GM12891 (cell line): ENCODE measurements at regions not wholly inside any gene's neighbourhood (a gene's known extent, or its start where the extent isn't known, plus 50 kb on each side); places are given as distances from the start of the nearest gene placed in this dataset.
"Not testable (repeated sequence)": the region's sequence is repeated elsewhere in the genome, so short reads cannot be mapped to it uniquely, and the experiment has no call there.

Source experiments
- DNase-seq: peaks from one replicate; pipeline ENCODE4 v3.0.0; 2011; ENCODE audit warnings: low spot score; ENCODE audit not compliant: insufficient read length
- FAIRE-seq: peaks from 2 replicates; lab custom pipeline; 2011; peaks lifted over from hg19 to GRCh38; lab: Jason Lieb, UNC
- PAX5 ChIP-seq: IDR thresholded peaks from 2 replicates; pipeline ENCODE4 v1.6.1; 2011; ENCODE audit warnings: low read length, moderate library complexity, mild to moderate bottlenecking; ENCODE audit not compliant: insufficient read depth, severe bottlenecking
- POLR2A ChIP-seq: IDR thresholded peaks from 2 replicates; pipeline ENCODE4 v1.6.1; 2011; ENCODE audit warnings: low read depth, low read length, control low read depth
- POLR2AphosphoS5 ChIP-seq: IDR thresholded peaks from 2 replicates; pipeline ENCODE4 v1.6.1; 2011; ENCODE audit warnings: low read depth, low read length, control low read depth
- POU2F2 ChIP-seq: IDR thresholded peaks from 2 replicates; pipeline ENCODE4 v1.6.1; 2011; ENCODE audit warnings: low read depth, mild to moderate bottlenecking, control low read depth, low read length, moderate library complexity
- SPI1 ChIP-seq: IDR thresholded peaks from 2 replicates; pipeline ENCODE4 v1.6.1; 2011; ENCODE audit warnings: low read depth, low read length, control low read depth
- TAF1 ChIP-seq: IDR thresholded peaks from 2 replicates; pipeline ENCODE4 v1.6.1; 2011; ENCODE audit warnings: low read depth, low read length, control low read depth

- DNase-seq (no peak), FAIRE-seq (no peak)
- TF ChIP-seq POLR2AphosphoS5 (no peak), PAX5 (no peak), POLR2A (no peak), POU2F2 (no peak), TAF1 (no peak), SPI1 (no peak)
Observed at GRCh38 chr3:95717048-95717447, 1097.3 kb upstream of the EPHA6 start.

DNA sequence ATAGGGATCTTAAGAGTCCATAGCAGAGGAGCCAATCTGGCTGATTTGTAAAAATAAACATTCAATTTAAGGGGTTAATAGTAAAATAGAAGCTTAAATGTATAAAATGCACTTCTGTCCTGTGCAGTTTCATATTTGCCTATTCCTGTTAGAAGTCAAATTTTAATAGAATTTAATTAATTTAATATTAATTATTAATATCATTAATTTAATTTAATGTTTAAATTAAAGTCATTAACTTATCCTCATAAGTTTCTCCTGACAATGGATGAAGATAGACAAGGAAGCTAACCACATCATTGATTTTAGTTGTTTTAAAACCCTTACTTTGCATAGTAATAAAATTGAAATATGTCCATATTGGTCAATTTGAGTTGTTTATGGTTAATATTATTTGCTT is 1096.2 kb upstream of the EPHA6 start:
- no peak for FAIRE-seq

DNA sequence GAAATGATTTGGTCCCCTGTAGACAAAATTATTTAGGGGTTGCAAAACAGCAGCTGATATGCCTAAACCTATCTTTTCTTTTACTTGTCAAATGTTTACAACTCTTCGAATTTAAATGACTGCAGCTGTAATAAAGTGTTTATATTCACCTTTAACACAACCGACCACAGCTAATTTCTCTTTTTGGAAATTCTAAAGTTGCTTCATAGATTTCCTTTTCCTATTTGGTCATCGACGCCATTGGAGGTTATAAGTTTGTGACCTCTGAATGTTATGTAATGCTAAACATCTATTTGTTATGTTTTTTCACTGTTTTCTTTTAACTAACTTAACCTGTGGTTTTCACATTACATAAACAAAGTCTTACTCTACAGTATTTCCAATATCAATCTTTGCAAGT is 1094.9 kb upstream of the EPHA6 start:
- no peak for FAIRE-seq
- TF ChIP-seq POLR2AphosphoS5 = no peak
- no peak for DNase-seq

More for the DNA sequence above, 1096.2 kb upstream of the EPHA6 start:
- DNase-seq = no peak
- TF ChIP-seq SPI1 (no peak), PAX5 (no peak), POU2F2 (no peak), TAF1 (no peak), POLR2AphosphoS5 (no peak), POLR2A (no peak)

DNA sequence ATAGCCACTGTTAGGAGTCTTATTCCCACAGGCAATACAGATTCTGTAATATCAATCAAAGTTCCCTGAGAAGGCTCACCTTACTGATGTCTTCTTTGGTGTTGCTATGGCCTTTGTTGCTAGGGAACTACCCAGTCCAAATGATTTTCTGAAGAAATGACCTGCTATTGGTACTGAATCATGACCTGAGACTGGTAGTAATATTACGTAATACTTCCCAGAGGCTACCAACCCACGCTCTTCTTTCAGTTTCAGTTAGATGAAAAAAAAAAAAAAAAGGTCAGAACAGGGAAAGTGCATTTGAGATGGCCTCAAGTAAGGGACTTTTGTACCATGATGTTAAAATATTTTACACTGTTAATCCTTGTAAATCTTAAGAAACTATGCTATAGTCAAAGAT is 1092.5 kb upstream of the EPHA6 start:
- DNase-seq (no peak), FAIRE-seq (no peak)
- TF ChIP-seq PAX5 (no peak), SPI1 (0 out of 2 replicates have a peak, but pooled peaks have one; percentile 20)

GRCh38 chr3:95725770-95726169 is 1088.6 kb upstream of the EPHA6 start:
- TF ChIP-seq PAX5 (no peak), SPI1 (no peak), POLR2A (no peak), POU2F2 (no peak), POLR2AphosphoS5 (no peak), TAF1 (no peak)
- FAIRE-seq (no peak), DNase-seq (no peak)

- no peak for FAIRE-seq
- TF ChIP-seq POLR2A = no peak
- DNase-seq = no peak
Observed at GRCh38 chr3:95731753-95732152, 1082.6 kb upstream of the EPHA6 start.

DNA sequence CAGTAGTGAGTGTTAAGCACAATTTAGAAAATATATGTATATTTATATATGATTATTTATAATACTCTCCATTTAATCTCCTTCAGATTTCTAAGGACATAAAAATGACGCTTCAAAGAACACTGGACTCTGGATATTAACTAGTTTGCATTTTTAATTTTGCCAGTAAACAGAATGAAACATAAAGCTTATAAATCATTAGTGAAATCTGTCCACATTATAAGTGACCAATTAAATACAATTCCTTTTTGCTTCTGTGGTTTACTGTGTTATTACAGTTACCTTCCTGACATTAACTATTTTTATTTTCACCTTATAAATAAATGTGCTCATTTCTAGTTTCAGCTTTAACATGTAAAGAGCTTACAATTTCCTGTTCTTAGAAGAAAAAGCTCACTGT is 1081.1 kb upstream of the EPHA6 start:
- TF ChIP-seq POU2F2 = no peak
- no peak for TF ChIP-seq POLR2A
- no peak for TF ChIP-seq PAX5
- TF ChIP-seq TAF1 = no peak
- TF ChIP-seq POLR2AphosphoS5 = no peak
- no peak for TF ChIP-seq SPI1
- FAIRE-seq = no peak
- no peak for DNase-seq

GRCh38 chr3:95738045-95738444 is 1076.3 kb upstream of the EPHA6 start:
- TF ChIP-seq POLR2AphosphoS5 = no peak
- no peak for TF ChIP-seq POU2F2

DNA sequence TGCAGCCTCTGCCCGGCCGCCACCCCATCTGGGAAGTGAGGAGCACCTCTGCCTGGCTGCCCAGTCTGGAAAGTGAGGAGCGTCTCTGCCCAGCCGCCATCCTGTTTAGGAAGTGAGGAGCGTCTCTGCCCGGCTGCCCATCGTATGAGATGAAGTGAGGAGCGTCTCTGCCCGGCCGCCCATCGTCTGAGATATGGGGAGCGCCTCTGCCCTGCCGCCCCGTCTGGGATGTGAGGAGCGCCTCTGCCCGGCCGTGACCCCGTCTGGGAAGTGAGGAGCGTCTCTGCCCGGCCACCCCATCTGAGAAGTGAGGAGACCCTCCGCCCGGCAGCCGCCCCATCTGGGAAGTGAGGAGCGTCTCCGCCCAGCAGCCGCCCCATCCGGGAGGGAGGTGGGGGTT is 1069.5 kb upstream of the EPHA6 start:
- not testable (repeated sequence) for FAIRE-seq, DNase-seq

More at GRCh38 chr3:95738045-95738444, 1076.3 kb upstream of the EPHA6 start:
- DNase-seq = no peak
- FAIRE-seq = no peak

DNA sequence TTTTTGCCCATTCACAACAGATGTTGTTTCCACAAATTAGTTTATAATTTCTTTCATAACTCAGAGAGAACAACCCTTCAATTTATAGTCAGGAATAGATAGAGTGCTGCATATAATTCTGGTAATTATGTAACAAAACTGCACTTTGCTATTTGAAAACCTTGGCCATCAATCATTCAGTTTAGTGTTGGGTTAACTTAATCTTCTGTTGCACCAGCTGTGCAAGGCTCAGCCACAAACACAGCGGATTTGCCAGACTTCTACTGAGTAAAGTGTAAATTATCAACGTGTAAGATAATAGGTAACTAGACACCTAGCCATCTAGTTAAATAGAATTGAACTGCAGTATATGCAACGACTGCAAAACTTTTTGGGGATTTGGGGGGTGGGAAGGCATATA is 1064.3 kb upstream of the EPHA6 start:
- no peak for DNase-seq
- FAIRE-seq = no peak
- TF ChIP-seq POLR2A (no peak), SPI1 (no peak), POU2F2 (no peak), TAF1 (no peak), POLR2AphosphoS5 (no peak), PAX5 (no peak)

GRCh38 chr3:95751509-95751908 is 1062.9 kb upstream of the EPHA6 start:
- no peak for TF ChIP-seq SPI1
- TF ChIP-seq PAX5 = no peak
- no peak for TF ChIP-seq POLR2A
- TF ChIP-seq POLR2AphosphoS5 = no peak
- TF ChIP-seq TAF1 = no peak
- TF ChIP-seq POU2F2 = no peak
- DNase-seq = no peak
- FAIRE-seq = no peak

- FAIRE-seq = no peak
- TF ChIP-seq PAX5 (no peak), TAF1 (no peak), POU2F2 (no peak), POLR2AphosphoS5 (no peak), POLR2A (no peak), SPI1 (no peak)
- no peak for DNase-seq
Observed at GRCh38 chr3:95752199-95752598, 1062.2 kb upstream of the EPHA6 start.
